GM19372 (cell line): ENCODE measurements at regions not wholly inside any gene's neighbourhood (a gene's known extent, or its start where the extent isn't known, plus 50 kb on each side); places are given as distances from the start of the nearest gene placed in this dataset.
"Not testable (repeated sequence)": the region's sequence is repeated elsewhere in the genome, so short reads cannot be mapped to it uniquely, and the experiment has no call there.

ENCODE experiments used
- ATAC-seq: cut with Tn5 transposase; IDR thresholded peaks from one replicate; pipeline ENCODE4 v1.9.1; 2021; ENCODE audit warnings: mild to moderate bottlenecking, low read depth, moderate library complexity; ENCODE audit not compliant: unreplicated experiment

- ATAC-seq: no peak
Measured at GRCh38 chr10:65130162-65130758, 1609.1 kb downstream of the REEP3 start.

GRCh38 chr10:65133652-65134051 is 1612.5 kb downstream of the REEP3 start:
- no peak for ATAC-seq

DNA sequence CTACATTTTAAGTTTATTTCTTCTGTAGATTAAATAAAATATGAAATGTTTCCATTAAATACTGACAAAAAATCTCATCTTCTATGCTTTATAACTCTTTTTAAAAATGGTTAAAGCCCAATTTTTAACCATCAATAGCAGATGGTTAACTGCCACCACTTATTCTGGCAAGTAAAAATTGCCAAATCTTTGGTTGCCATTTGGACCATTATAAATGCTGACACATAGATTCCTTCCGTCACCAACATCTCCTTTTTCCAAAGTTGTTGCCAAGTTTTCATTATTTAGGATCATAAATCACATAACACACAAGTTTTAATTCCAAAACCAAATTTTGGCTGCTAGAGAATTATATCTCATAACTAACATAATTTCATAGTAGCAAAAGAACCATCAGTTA is 1614.3 kb downstream of the REEP3 start:
- ATAC-seq: no peak

GRCh38 chr10:65142641-65143435 is 1621.6 kb downstream of the REEP3 start:
- ATAC-seq: no peak

DNA sequence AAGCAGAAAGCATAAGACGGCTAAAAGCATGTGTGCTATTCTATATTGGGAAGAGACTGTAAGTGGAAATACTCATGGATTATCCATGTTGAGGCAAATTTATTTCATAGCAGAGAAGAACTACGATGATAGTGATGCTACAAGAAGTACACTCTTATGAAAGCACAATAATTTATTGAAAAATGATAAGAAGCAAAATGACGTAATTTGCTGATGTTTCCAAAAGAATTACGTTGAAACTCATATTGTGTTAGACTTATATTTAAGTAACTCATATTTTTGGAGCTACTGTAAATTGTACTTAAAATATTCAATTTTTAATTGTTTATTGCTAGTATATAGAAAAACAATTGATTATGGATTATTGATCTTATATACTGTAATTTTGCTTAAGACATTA is 1622.5 kb downstream of the REEP3 start:
- ATAC-seq: no peak

DNA sequence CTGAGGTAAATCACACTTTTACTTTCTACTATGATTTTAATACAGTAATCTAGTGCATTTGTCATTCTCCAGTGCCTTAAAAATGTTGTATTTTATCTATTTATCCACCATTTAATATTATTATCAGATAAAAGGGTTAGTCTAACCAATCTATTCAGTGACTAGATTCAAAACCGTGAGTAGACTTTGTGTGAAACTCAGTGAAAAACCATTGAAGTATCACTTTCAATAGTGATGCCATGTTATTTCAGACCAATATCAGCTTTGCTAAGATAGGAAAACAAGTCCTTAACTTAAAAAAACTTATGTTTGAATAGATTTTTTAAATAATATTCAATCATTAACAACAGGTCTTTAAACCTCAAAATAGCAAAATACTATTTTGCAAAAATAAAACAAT is 1628.7 kb downstream of the REEP3 start:
- no peak for ATAC-seq

- no peak for ATAC-seq
Measured at GRCh38 chr10:65166272-65166671, 1645.1 kb downstream of the REEP3 start.

GRCh38 chr10:65172249-65172648 is 1651.0 kb downstream of the REEP3 start:
- no peak for ATAC-seq

DNA sequence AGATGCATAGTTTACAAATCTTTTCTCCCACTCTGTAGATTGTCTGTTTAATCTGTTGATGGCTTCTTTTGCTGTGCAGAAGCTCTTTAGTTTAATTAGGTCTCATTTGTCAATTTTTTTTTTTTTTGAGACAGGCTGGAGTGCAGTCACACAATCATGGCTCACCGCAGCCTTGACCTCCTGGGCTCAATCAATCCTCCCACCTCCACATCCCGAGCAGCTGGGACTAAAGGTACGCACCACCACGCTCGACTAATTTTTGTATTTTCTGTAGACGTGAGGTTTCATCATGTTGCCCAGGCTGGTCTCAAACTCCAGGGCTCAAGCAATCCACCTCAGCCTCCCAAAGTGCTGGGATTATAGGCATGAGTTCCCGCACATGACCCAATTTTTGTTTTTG is 1655.8 kb downstream of the REEP3 start:
- ATAC-seq: no peak

DNA sequence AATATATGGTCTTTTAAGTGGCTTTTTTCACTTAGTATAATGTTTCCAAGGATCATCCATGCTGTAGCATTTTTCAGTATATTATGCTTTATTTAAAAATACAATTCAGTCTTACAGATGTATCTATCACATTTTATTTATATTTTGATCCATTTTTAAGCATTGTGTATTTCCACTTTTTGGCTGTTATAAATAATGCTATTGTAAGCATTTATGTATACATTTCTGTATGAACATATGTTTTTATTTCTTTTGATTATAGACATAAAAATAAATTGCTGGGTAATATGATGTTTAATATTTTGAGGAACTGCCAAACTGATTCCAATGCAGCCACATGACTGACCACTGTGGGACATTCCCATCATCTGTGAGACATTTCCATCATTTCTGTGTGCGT is 1662.0 kb downstream of the REEP3 start:
- no peak for ATAC-seq

DNA sequence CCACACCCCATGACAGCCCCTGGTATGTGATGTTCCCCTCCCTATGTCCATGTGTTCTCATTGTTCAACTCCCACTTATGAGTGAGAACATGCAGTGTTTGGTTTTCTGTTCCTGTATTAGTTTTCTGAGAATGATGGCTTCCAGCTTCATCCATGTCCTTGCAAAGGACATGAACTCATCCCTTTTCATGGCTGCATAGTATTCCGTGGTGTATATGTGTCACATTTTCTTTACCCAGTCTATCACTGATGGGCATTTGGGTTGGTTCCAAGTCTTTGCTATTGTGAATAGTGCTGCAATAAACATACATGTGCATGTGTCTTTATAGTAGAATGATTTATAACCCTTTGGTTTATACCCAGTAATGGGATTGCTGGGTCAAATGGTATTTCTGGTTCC is 1665.5 kb downstream of the REEP3 start:
- ATAC-seq: not testable (repeated sequence)

GRCh38 chr10:65194126-65194525 is 1672.9 kb downstream of the REEP3 start:
- ATAC-seq: no peak

GRCh38 chr10:65194555-65194954 is 1673.4 kb downstream of the REEP3 start:
- no peak for ATAC-seq

- ATAC-seq: no peak
Measured at GRCh38 chr10:65196111-65196510, 1674.9 kb downstream of the REEP3 start.

DNA sequence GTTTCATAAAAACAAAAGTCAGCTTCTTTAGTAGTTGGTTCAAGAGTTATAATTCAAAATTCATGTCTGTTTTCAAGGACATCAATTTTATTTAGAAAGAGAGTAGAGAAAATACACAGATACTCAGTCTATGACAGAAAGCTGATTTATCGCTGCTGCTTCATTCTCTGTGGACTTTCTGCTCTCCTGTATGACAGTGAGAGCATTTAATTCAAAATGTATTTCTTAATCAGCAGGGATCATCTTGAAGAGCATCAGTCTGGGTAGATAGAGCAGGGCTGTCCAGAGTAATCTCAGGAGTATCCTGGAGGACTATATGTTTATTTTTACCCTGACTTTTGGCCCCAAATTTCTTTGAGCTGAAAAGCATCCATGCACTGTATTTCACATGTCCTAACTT is 1676.7 kb downstream of the REEP3 start:
- ATAC-seq: no peak

DNA sequence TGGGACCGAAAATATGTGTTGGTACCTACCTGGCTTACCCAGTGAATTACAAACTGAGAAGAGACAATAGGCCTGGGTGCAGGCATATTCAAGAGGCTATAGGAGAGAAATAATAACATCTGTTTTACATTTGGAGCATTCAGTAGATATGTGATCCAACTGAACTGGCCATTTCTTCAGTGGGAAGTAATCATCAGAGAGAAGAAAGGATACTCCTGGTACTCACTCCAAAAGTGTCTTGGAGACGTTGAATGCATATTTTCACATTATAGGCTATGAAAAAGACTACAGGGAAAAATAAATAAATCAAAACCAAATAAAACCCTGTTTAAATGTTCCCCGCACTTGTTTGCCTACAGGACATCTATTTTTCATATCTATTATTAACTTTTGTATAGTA is 1680.3 kb downstream of the REEP3 start:
- ATAC-seq: no peak

DNA sequence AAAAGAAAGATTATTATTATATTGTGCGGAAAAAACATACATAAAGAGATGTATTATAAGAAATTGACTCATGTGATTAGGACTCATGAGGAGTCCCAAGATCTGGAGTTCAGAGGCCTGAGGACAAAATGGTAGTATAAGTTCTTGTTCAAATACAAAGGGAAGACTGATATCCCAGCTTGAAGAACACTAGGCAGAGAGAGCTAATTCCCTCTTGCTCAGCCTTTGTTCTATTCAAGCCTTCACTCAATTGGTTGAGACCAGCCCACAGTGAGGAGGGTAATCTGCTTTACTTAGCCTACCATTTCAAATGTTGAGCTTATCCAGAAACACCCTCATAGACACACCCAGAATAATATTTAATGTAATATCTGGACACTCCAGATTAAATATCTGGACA is 1683.8 kb downstream of the REEP3 start:
- ATAC-seq: no peak

- no peak for ATAC-seq
Measured at GRCh38 chr10:65213170-65213569, 1692.0 kb downstream of the REEP3 start.

DNA sequence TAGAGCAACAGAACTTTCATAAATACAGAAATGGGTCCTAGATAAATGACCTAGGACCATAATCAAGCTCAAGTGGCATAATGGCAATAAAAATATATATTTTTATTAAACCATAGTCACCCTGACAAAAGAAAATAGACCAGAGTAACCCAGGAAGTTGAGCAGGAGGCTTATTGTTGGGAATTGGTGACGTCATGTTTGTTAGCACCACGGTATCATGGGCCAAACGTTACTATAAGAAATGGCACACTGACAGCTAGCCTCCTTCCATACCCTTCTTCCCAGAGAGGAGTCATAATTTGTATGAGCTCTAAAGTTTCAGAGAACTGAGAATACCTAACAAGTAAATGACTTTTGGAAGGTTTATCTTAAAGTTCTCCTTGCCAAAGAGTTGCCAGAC is 1698.2 kb downstream of the REEP3 start:
- no peak for ATAC-seq

DNA sequence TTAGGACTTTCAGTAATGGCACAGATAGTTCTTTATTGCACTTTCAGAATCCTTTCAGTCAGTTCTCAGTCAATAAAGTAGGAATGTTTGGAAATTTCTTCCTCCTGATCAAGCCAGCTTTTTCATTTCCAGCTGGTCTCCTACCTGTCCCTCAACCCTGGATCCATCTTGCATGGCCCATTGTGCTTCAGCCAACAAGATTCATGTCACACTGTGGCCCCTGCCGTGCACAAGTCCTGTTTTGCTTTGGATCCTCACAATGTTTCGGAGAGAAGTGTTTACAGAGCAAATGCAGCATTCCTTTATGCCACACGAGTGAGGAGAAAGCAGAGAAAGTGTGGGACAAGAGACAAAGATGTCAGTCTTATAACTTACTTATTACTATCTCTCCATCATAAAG is 1694.7 kb upstream of the LRRTM3 start:
- no peak for ATAC-seq

GRCh38 chr10:65234261-65234660 is 1691.6 kb upstream of the LRRTM3 start:
- no peak for ATAC-seq

- no peak for ATAC-seq
Measured at GRCh38 chr10:65235266-65235665, 1690.6 kb upstream of the LRRTM3 start.
